GM23248 (cell line): ENCODE measurements at regions not wholly inside any gene's neighbourhood (a gene's known extent, or its start where the extent isn't known, plus 50 kb on each side); places are given as distances from the start of the nearest gene placed in this dataset.

Experiments used
- EZH2 ChIP-seq: fragments of 200-600 bp; sonication (generic); IDR thresholded peaks from 2 replicates; pipeline ENCODE4 v1.6.1; 2018; ENCODE audit warnings: antibody characterized with exemption, mild to moderate bottlenecking; ENCODE audit not compliant: insufficient read depth, poor library complexity, severe bottlenecking
- EZH2phosphoT487 ChIP-seq: fragments of 200-600 bp; sonication (generic); IDR thresholded peaks from 2 replicates; pipeline ENCODE4 v1.6.1; 2018; ENCODE audit warnings: antibody characterized with exemption, moderate library complexity, mild to moderate bottlenecking, low read depth; ENCODE audit not compliant: insufficient read depth

GRCh38 chr3:30233913-30234646 lies 372.3 kb upstream of the TGFBR2 start:
- TF ChIP-seq EZH2 (no peak), EZH2phosphoT487 (no peak)
